GM21367 (cell line): ENCODE measurements at regions not wholly inside any gene's neighbourhood (a gene's known extent, or its start where the extent isn't known, plus 50 kb on each side); places are given as distances from the start of the nearest gene placed in this dataset.

Experiments
- ATAC-seq: cut with Tn5 transposase; IDR thresholded peaks from one replicate; pipeline ENCODE4 v1.9.1; 2021; ENCODE audit not compliant: unreplicated experiment

DNA sequence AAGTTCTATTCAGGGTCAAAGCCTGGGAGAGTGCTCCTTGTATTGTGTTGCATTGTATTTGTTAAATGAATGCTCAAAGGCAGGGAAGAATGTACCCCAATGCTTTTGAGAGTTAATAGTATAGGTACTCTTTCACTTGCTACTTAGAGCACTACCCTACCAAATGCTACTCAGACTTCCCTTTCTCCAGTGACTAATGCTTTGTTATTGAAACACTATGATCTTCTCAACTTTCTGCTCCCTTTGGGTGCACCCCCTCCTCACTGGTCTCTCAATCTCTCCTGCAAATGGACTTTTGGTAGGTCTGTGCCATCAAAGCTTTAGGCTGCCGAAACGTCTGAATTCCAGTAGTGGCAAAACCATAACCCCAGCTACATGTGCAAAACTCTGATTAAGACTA, 177.7 kb upstream of the AHR start:
- ATAC-seq, result no peak

DNA sequence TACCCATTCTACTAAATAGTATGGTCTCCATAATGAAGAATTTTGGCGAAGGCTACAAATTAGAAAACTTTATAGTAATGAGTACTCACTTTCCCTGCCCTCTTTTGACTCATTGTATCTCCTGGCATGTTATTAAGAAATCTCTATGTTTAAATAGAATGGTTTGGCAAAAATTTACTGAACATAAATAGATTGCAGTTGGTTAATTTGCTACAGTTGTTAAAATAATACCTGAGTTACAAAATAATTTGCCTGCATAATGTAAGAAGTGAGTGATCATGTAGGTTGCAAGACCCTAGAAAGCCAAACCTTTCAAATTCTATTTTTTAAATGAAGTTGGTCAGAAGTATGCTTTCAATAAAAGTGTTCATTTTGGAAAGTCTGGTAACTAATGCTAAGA, 176.8 kb upstream of the AHR start:
- ATAC-seq, result no peak

DNA sequence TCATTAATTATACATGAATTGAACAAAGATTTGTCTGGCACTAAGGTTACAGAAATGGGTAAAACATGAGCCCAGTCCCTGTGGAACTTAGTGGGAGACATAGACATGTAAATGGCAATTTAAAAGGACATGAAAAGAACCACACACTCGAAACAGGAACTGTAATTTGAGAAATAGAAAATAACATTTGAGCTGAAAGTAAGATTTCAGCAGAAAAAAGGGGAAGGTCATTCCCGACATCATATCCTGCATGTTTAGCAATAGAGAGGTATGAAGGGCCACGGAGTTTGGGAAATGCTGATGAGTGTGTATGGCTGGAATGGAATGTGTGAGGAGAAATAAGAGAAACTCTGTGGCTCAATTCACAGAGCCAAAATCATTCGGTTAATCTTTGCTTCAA, 175.4 kb upstream of the AHR start:
- ATAC-seq, result peak; percentile 52

DNA sequence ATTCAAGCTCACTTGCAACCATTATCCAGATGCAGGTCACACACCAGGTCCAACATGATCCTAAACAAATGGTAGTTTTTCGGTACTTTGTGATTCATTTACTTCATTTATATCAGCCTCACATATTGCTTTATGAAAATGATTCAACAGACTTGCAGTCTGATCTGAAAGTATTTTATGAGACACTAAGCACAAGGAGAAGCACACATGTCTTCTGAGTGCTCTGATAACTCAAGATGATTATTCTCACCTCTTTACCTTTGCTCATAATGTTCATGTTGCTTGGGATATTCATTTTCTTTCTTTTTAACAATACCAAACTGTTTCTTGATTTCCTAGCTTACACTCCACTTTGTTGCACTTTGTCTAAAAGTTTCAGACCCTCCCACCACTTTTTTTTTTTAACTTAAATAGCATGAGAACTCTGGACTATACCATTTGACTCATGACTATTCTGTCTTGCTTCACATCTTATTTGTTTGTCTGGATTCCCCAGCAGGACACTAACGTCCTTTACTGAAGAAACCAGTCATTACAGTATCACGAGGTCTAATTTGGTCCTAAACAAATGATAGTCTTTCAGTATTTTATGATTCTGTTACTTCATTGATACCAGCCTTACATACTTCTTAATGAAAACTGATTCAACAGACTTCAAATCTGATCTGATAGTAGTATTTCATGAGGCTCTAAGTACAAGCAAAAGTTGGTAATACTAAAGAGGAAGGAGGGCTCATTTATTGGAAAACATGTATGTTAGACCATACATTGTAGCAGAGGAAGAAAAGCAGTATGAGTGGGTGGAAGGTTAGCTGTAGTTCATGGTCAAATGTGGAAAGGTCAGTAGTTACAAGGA, 171.8 kb upstream of the AHR start:
- ATAC-seq, result peak; percentile 60

DNA sequence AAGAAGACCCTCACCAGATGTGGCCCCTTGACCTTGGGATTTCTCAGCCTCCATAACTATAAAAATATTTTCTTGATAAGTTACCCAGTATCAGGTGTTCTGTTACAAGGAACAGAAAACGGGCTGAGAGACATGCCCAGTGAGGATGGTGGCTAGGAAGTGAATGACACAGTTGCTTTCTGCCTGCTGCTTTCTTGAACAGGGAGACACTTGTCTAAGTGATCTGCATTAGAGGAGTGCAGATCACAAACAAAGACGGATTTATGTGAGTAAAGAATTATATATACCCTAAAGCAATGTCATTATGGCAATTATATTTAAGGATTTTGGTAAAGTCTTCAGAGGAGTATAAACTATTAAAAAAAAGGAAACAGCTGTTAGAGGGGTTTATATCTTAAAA, 169.2 kb upstream of the AHR start:
- ATAC-seq, result no peak

DNA sequence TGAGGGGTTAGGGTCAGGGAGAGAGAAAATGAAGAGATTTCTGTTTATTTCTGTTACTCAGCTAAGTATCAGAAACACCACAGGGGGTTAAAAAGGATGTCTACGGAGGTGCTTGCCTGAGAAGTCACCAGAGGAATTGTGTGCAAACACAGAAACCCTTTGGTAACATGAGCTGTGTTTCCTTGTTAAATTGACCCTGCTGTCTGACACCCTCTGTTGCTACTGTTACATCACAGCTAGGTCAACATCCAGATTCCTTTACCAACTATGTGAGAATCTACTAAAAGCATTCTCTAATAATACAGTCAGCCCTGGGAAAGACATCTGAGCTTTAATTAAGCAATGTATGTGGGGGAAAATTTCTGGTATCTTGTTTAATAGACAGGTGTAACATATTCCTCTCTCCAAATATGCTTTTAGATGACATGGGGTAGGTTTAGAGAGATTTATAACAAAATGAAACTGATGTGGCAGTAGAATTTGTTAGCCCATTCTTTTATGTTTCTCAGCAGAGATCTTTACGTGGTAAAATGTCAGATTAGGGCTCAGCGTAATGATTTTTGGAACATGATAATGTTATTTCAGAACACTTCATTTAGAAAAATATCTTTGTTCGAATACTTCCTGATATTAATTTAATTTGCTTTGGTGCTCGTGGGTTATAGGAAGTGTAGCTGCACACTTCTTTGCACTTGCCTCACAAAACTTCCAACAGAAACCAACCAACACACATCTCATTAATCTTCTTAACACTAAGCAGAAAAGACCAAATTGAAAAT, 168.0 kb upstream of the AHR start:
- ATAC-seq, result no peak

DNA sequence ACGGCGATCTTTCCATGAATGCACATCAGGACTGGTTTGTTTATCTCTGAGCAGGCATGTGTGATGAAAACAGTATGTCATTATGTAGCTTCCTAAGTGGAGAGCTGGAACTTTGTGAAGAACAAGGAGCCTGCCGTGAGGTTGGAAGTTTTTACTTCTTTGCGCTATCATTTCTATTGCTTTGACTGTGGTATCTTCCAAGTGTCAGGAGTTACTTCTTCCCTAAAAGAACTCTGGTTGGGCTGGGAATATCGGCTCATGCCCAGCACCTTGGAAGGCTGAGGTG, 167.4 kb upstream of the AHR start:
- no peak for ATAC-seq

DNA sequence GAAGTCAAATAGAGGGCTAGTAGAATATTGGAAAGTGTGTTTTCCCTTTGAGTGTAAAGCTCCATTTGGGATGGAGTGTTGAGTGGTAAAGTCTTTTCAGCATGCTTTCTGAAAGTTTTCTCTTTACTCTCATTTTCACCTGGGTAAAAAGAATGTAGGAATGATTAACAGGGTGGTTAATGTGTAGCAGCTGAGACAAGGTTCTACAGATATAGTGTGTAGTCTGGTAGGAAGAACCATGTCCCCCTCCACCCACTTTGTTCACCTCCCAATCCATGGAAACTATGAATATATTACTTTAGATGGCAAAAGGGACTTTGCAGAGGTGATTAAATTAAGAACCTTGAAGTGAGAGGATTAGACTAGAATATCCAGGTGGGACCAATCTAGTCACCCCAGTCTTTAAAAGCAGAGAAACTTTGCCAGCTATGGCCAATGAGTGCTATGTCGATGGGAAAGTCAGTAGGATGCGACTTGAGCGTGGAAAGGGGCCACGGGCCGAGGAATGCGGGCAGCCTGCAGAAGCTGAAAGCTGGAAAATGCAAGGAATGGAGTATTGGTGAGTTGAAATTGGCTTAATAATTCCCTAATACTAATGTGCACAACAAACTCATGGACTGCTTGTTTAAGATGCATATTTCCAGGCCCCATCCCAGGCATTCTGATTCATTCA, 166.3 kb upstream of the AHR start:
- no peak for ATAC-seq

DNA sequence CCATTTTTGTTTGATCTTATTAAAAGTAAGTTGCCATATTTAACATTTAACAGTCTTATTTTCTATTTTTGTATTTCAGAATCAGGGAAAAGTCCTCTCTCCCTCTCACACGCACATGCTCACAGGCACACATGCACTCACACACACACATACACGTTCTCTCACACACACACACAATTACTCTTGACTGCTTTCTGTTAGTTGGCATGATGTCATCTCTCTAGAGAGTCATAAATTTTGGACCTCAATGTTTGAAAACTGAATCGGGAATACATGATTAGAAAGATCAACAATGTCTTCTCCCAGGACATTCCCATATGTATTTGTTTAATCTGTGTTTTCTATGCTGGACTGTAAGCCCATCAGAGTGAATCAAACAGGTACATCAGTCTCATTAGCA, 165.7 kb upstream of the AHR start:
- no peak for ATAC-seq

DNA sequence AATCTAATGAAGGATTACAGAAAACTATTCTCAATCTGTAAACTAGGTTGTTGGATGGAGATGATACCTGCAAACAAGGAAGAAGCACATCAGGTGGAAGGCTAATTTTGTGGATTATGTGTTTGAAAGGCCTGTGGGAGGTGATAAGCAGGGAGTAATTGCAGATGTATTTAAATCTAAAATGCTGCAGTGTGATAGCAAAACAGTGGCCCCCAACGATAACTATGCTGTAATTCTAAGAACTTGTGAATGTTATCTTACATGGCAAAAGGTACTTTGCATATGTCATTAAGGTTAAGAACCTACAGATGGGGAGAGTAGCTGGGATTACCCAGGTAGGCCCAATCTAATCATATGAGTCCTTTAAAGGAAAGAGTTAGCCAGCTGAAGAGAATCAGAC, 164.5 kb upstream of the AHR start:
- no peak for ATAC-seq

DNA sequence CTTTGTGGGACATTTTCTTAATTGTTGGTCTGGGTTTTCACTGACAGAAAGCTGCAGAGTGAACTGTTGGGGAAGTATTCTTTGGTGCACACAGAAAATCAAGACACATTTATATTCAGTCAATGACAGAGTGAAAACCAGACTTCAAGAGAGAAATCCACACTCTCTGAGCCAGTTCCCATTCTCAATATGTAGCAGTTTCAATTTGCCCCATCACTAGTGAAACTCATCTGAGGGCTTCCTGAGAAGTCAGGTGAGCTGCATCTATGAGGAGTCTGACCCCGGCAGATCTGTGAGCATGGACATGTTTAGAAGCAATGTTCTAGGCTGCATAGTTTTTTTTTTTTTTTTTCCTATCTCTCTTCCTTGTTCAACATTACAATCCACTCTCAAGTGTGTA, 163.7 kb upstream of the AHR start:
- peak; percentile 96 for ATAC-seq

DNA sequence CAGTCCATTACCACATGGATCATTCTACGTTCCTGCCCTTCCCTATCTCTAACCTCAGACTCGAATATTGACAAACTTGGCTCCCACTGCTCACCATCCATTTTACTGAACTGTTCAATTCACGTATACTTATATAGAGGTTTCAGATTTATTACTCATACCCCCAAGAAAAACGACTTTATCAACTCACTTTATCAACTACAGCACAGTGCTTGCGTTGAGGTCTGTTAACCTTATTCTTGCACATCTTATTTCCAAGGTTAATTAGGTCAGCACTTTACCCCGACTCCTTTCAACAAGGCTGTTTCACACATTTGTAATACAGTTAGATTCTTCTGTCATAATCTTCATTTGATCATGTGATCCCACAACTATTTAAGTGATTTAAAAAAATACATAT, 162.3 kb upstream of the AHR start:
- no peak for ATAC-seq

DNA sequence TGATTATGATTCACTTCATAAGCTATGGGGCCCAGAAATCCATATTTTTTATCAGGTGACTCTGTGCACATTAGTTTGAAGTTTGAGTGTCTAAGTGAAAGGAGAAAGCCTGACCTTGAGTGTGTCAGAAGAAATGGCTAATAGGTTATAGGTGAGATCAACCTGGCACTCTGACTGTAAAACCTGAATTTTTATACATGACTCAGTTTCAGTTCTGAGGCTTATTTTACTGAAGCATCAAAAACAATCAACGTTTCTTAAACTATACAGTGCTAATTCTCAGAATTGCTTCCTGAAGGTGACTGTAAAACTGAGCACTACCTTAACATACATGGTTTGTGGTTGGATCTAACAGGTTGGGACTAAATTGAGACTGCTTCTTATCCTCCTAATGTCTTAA, 159.4 kb upstream of the AHR start:
- ATAC-seq, result no peak

DNA sequence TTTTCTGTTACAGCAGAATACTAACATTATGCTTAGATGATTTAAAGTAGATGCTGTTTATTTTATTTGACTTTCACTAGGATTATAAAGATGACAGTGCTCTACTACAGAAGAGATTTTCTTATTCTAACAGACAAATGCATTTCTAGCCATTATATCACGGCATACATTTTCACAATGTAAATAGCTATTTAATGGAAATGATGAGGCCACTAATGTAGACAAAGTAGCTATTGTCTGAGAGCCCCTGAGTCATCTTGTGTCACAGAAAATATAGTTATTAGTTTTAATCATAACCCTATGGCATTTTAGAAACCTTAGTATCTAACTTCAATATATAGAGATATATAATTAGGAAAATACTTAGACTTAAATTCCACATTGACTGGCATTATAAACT, 158.0 kb upstream of the AHR start:
- no peak for ATAC-seq

DNA sequence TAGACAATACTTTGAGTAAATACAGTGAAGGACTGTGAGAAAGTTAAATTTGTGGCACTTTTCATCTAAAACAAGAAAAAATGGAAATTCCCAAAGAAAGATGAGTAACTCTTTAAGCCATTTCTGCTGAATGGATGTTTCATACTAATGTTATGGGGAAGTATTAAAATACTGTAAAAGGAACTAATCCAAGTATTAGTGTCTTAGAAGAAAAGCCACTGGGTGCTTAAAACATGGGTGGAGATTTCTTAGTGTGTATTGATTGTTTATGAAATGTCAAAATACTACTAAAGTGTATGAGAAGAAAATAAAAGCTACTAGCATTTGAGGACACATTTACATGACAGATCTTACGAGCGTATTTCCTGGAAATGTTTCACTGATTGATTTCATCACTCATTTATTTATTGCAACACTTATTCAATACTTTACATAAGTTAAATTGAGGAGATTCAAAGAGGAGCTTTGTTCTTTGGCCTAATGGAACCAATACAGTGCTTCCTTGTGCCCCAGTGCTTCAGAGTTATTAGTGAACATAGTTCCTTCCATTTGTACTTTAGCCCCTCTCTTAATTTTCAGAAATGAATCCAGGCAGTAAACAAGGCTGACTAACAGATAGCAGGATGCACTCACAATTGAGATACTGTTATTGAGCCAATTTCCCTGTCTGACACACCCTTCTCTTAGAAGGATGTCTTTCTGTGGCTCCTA, 155.5 kb upstream of the AHR start:
- ATAC-seq, result no peak

DNA sequence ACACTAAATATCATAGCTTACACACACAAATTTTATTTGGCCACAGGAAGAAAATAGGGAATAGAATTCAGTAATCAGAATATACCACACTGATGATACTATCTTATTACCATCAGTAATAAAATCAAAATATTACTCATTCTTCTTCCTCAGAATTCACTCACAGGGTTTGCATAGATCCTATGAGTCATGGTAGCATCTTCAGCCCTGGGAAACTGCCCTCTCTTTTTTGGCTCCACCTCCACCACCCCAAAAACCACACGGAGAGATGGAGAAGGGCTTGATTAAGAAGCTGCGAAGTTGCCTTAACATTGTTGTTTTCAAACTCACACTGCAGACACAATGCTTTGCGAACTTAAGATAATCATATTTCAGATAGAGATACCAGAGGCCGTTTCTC, 154.1 kb upstream of the AHR start:
- ATAC-seq, result no peak

DNA sequence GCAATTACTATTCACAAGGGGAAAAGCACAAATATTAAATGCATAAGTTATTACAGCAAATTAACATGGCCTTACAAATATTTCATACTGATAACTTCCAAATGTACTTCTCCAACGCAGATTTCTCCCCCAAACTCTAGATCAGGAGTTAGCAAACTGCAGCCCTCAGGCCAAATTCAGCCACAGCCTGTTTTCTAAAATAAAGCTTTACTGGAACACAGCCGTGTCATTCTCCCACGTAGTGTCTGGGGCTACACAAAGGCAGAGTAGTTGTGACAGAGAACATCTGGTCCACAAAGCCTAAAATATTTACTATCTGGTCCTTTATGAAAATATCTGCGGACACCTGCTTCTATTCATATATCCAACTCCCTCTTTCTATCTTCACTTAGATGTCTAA, 151.8 kb upstream of the AHR start:
- ATAC-seq, result no peak

DNA sequence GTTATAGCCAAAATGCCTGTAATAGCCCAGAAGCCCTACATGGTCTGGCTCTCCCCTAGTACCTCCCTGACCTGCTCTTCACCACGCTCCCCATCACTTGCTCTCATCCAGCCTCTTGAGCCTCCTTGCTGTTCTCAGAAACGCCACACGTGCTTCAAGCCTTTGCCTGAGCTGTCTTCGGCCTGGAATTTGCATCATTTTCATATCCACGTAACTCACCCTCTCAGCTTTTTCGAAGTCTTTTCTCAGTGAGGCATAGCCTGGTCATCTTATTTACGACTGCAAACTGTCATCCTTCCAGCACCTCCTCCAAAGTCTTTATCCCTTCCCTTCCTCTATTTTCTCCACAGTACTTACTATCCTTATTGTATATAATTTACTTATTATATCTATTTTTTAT, 151.0 kb upstream of the AHR start:
- ATAC-seq, result no peak

DNA sequence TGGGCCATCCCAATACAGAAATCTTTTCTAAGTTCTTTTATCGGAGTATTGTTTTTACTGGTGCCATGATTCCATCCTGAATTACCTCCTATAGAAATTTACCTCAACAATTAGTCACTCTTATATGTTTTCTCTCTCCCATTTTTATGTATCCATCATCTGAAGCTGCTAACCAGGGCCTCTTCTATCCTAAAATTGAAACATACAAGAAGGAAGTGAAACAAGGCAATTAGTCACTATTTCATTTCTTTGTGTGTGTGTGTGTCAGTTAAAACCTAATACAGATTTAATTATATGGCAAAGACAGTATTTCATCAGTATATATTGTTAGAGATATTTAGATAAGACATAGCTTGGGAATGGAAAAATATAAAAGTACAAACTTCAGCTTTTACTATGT, 148.4 kb upstream of the AHR start:
- ATAC-seq, result peak; percentile 72

DNA sequence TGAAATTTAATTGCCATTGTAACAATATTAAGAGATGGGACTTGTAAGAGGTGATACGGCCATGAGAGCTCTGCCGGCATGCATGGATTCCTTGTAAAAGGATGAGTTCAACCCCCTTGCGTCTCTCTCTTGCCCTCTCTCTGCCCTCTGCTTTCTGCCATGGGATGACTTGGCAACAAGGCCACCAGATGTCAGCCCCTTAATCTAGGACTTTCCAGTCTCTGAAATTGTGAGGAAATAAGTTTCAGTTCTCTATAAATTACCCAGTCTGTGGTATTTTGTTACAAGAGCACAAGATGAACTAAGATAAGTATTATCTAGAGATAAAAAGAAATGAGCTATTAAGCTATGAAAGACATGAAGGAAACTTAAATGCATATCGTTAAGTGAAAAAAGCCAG, 145.7 kb upstream of the AHR start:
- ATAC-seq, result peak; percentile 39

DNA sequence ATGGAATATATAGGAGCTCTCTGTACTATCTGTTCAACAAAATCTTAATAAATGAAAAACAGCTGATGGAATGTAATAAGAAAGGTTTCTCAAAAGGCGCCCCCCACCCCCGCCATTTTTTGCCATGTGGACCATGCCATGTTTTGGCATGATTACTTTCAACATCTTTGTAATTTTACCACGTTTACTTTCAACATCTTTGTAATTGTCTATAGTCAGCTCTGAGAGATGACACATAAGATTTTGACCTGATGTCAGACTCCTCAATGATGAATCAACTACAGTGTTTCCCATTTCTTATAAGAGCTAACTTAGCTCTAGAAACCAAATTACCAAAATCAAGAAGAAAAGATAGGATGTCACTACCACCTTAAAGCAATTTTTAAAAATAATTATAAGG, 144.9 kb upstream of the AHR start:
- no peak for ATAC-seq

DNA sequence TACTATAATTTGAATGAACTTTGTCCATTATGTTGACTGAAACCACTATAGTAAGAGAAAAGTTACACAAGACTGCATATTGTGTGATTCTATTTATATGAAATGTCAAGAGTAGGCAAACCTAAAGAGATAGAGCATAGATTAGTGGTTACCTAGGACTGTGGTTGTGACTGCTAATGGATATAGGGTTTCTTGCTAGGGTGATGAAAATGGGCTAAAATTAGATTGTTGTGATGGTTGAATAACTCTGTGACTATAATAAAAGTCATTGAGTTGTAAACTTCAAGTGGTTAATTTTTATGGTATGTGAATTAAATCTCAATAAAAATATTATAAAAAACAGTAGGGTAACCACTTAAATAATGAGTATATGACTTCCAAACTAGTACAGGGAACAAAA, 142.9 kb upstream of the AHR start:
- ATAC-seq, result no peak
